Fibroblast of lung (primary cell): ENCODE measurements at regions not wholly inside any gene's neighbourhood (a gene's known extent, or its start where the extent isn't known, plus 50 kb on each side); places are given as distances from the start of the nearest gene placed in this dataset.

Source experiments
- DNase-seq, 2 donors: peaks; one replicate each; pipeline versions ENCODE4 v3.0.0 to v3.0.0-alpha.2; 2010; ENCODE audit warnings: low read depth in 2 of 2
- H2AFZ ChIP-seq: 2 replicates; pipeline ENCODE4 v1.5.1; 2012; ENCODE audit warnings: low read length, control low read depth, inconsistent platforms
- H3K27ac ChIP-seq: 2 replicates; pipeline ENCODE4 v1.5.1; 2011; ENCODE audit warnings: low read length, control low read depth; ENCODE audit not compliant: insufficient read depth
- H3K27me3 ChIP-seq: 2 replicates; pipeline ENCODE4 v1.5.1; 2011; ENCODE audit warnings: mild to moderate bottlenecking, low read length; ENCODE audit not compliant: control insufficient read depth, insufficient read depth
- H3K36me3 ChIP-seq: 2 replicates; pipeline ENCODE4 v1.5.1; 2011; ENCODE audit warnings: low read length; ENCODE audit not compliant: control insufficient read depth, insufficient read depth
- H3K4me1 ChIP-seq: 2 replicates; pipeline ENCODE4 v1.5.1; 2011; ENCODE audit warnings: low read length; ENCODE audit not compliant: control insufficient read depth, insufficient read depth; ENCODE audit errors: extremely low read depth
- H3K4me2 ChIP-seq: 2 replicates; pipeline ENCODE4 v1.5.1; 2011; ENCODE audit warnings: low read length, control low read depth; ENCODE audit not compliant: insufficient read depth; ENCODE audit errors: extremely low read depth
- H3K4me3 ChIP-seq, 4 experiments: fragments of 200-600 bp in 1 of 4; sonication (generic) in 1 of 4; replicated peaks in 1 of 4; 2 replicates each; pipeline ENCODE4 v1.5.1; 2011 to 2016; ENCODE audit warnings: low read length in 4 of 4, low read depth in 3 of 4, mild to moderate bottlenecking in 3 of 4, control low read depth in 2 of 4, inconsistent platforms in 1 of 4, mixed read lengths in 1 of 4; ENCODE audit not compliant: insufficient read depth in 1 of 4; ENCODE audit errors: control extremely low read depth in 1 of 4
- H3K79me2 ChIP-seq: 2 replicates; pipeline ENCODE4 v1.5.1; 2012; ENCODE audit warnings: mild to moderate bottlenecking, low read length, inconsistent platforms; ENCODE audit not compliant: control insufficient read depth, insufficient read depth
- H3K9ac ChIP-seq: 2 replicates; pipeline ENCODE4 v1.5.1; 2011; ENCODE audit warnings: mild to moderate bottlenecking, low read length, control low read depth; ENCODE audit not compliant: insufficient read depth
- H3K9me3 ChIP-seq: 2 replicates; pipeline ENCODE4 v1.5.1; 2012; ENCODE audit warnings: low read depth, low read length; ENCODE audit not compliant: control insufficient read depth, insufficient read depth
- H4K20me1 ChIP-seq: 2 replicates; pipeline ENCODE4 v1.5.1; 2011; ENCODE audit warnings: low read length; ENCODE audit not compliant: control insufficient read depth, insufficient read depth; ENCODE audit errors: extremely low read depth
- CTCF ChIP-seq, 2 donors: IDR thresholded peaks in 1 of 2; conservative IDR thresholded peaks in 1 of 2; 1 replicate in 1 of 2; 2 replicates in 1 of 2; pipeline ENCODE4 v1.5.1; 2011 to 2012; ENCODE audit warnings: low read length in 2 of 2, control low read depth in 1 of 2, inconsistent platforms in 1 of 2, low read depth in 1 of 2, mild to moderate bottlenecking in 1 of 2
- EZH2 ChIP-seq: IDR thresholded peaks from 2 replicates; pipeline ENCODE4 v1.5.1; 2012; ENCODE audit warnings: low read length, control low read depth, mild to moderate bottlenecking; ENCODE audit errors: missing control alignments

GRCh38 chr6:95795927-95796326 is 218.6 kb downstream of the MANEA start:
- Histone ChIP-seq H3K4me1 (no peaks in the 10 kb centered on the region), H3K9ac (no peak overlapping the region), H3K4me2 (no peak overlapping the region), H4K20me1 (no peaks in the 10 kb centered on the region), H3K27ac (no peak overlapping the region), H3K36me3 (no peaks in the 10 kb centered on the region), H3K27me3 (no peaks in the 10 kb centered on the region), H3K4me3 (no peak overlapping the region), H3K9me3 (no peaks in the 10 kb centered on the region), H2AFZ (no peak overlapping the region), H3K79me2 (no peaks in the 10 kb centered on the region)
- TF ChIP-seq CTCF (conservative IDR thresholded peaks at IDR 0.05 in 1 of 2, IDR thresholded peaks at IDR 0.05 in 1 of 2; ENCODE audit: low read depth in 1 of 2, low read length in 2 of 2) (no peak), EZH2 (no peak)
- DNase-seq = no peak

- H3K4me2 ChIP-seq = no peak overlapping the region
- TF ChIP-seq CTCF (conservative IDR thresholded peaks at IDR 0.05 in 1 of 2, IDR thresholded peaks at IDR 0.05 in 1 of 2; ENCODE audit: low read depth in 1 of 2, low read length in 2 of 2) = no peak
- TF ChIP-seq EZH2 = no peak
- no peaks in the 10 kb centered on the region for H3K79me2 ChIP-seq
- no peak for DNase-seq
- H3K27ac ChIP-seq = no peak overlapping the region
- no peaks in the 10 kb centered on the region for H3K4me1 ChIP-seq
- no peaks in the 10 kb centered on the region for H3K36me3 ChIP-seq
- no peaks in the 10 kb centered on the region for H4K20me1 ChIP-seq
- H3K9ac ChIP-seq = no peak overlapping the region
- H3K27me3 ChIP-seq = no peaks in the 10 kb centered on the region
- H3K4me3 ChIP-seq = no peak overlapping the region
- H2AFZ ChIP-seq = no peak overlapping the region
- no peaks in the 10 kb centered on the region for H3K9me3 ChIP-seq
Observed at GRCh38 chr6:95797054-95797453, 218.7 kb upstream of the FUT9 start.

- no peaks in the 10 kb centered on the region for H3K79me2 ChIP-seq
Observed at GRCh38 chr6:95802978-95803377, 212.8 kb upstream of the FUT9 start.

More at GRCh38 chr6:95802978-95803377, 212.8 kb upstream of the FUT9 start:
- Histone ChIP-seq H3K9ac (no peak overlapping the region), H3K4me2 (no peak overlapping the region), H3K9me3 (no peaks in the 10 kb centered on the region), H3K27ac (no peak overlapping the region), H3K4me3 (no peak overlapping the region), H3K27me3 (no peaks in the 10 kb centered on the region), H4K20me1 (no peaks in the 10 kb centered on the region), H2AFZ (no peak overlapping the region), H3K4me1 (no peaks in the 10 kb centered on the region), H3K36me3 (no peaks in the 10 kb centered on the region)
- no peak for TF ChIP-seq EZH2
- TF ChIP-seq CTCF (conservative IDR thresholded peaks at IDR 0.05 in 1 of 2, IDR thresholded peaks at IDR 0.05 in 1 of 2; ENCODE audit: low read depth in 1 of 2, low read length in 2 of 2) = no peak
- DNase-seq = no peak
